ENCODE measurements at regions not wholly inside any gene's neighbourhood (a gene's known extent, or its start where the extent isn't known, plus 50 kb on each side); places are given as distances from the start of the nearest gene placed in this dataset.

DNA sequence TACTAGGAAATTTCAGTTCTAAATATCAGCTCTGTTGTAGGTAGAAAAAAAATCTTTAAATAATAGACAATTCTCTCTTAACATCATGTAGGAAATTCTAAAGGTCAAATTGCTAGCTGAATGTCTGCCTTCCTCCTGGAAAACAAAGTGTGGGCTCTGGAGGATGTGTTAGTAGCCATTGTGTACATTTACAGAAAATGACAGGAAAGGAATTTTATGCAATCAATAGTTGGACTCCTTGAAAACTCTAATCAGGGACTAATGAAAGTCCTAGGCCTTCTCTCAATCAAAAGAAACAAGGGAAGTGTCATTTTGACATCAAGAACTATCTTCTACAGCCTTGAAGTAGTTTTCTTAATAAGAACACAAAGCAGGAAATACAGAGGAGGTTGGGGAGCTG lies 174.6 kb downstream of the ANKRD50 start:
- CTCF ChIA-PET = no interaction called here
- H3K36me3 Mint-ChIP-seq = no peaks in the 10 kb centered on the region
- POLR2A ChIA-PET = no interaction called here
- H3K4me3 ChIP-seq (ENCODE audit: low read length) = no peak overlapping the region
- H3K36me3 ChIP-seq (ENCODE audit: insufficient read depth, low read length) = no peaks in the 10 kb centered on the region
- no peak overlapping the region for H3K4me3 Mint-ChIP-seq
- H3K4me1 ChIP-seq (ENCODE audit: insufficient read depth, low read length) = no peaks in the 10 kb centered on the region
- H3K27me3 Mint-ChIP-seq = peaks cover 0 to 1% of the 10 kb centered on the region in 2 donors
- H3K27ac ChIP-seq (ENCODE audit: low read depth, low read length) = no peak overlapping the region
- H3K9me3 ChIP-seq (ENCODE audit: low read length) = no peaks in the 10 kb centered on the region
- peaks cover 0 to 4% (median 0%) of the 10 kb centered on the region in 5 donors for H3K9me3 Mint-ChIP-seq
- H3K27ac Mint-ChIP-seq = no peak overlapping the region
- no peaks in the 10 kb centered on the region for H3K4me1 Mint-ChIP-seq
- H3K27me3 ChIP-seq (ENCODE audit: insufficient read depth, low read length, poor library complexity, severe bottlenecking) = no peaks in the 10 kb centered on the region
- DNase-seq = no peak

DNA sequence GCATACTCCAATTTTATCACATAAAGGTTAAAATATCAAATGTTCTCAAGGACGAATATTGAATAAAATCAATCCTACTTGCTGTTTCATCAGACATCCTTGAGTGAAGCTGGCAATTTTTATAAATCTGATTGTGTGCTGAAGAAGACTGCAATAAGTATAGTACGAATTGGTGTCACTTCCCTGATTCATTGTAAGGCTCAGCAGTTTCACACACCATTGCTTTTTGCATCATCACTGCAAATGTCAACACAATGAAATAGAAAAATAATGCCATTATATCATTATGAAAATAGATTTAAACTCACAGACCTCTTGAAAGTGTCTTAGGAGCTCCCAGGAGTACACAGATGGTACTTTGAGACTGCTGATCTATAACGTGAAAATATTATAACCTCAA lies 172.5 kb downstream of the ANKRD50 start:
- H3K36me3 ChIP-seq (ENCODE audit: insufficient read depth, low read length) = no peaks in the 10 kb centered on the region
- CTCF ChIA-PET = no interaction called here

DNA sequence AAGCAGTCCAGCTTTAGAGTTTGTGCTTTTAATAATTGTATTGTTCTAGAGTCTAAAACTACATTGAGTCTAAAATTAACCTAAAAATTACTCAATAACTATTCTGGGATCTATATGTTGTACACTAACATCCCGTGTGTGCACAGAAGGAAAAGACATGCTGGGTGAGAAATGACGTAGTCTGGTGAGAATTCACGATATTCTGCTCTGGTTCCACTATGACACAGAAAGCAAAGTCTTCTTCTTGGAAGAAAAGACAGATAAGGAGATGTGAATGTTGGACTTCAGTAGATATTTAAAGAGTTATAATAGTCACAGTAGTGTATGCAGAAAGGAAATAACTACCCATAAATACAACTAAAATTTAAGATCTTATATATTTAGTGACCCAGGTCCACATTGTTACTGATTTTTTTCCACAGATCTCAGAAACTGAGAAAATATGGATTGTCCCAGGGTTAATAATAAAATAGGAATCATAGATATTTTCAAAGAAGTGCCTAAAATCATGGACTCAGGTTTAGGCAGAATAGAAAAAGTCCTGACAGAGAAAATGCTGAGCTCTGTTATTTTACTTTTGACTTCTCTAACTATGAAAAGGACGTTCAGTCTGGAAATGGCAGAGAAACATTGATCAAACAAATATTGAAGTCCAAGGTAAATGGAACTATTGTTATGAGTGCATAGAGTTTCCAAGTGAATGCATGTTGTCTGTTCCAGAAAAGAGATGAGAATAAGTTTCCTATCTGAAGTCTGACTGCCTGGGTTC lies 170.7 kb downstream of the ANKRD50 start:
- Histone ChIP-seq H3K9me3 (ENCODE audit: low read length) (no peaks in the 10 kb centered on the region), H3K4me1 (ENCODE audit: insufficient read depth, low read length) (no peaks in the 10 kb centered on the region), H3K27me3 (ENCODE audit: insufficient read depth, low read length, poor library complexity, severe bottlenecking) (no peaks in the 10 kb centered on the region), H3K27ac (ENCODE audit: low read depth, low read length) (no peak overlapping the region), H3K4me3 (ENCODE audit: low read length) (no peak overlapping the region), H3K36me3 (ENCODE audit: insufficient read depth, low read length) (no peaks in the 10 kb centered on the region)
- H3K36me3 Mint-ChIP-seq = no peaks in the 10 kb centered on the region
- H3K27ac Mint-ChIP-seq = no peak overlapping the region
- peaks cover 0 to 3% of the 10 kb centered on the region in 2 donors for H3K27me3 Mint-ChIP-seq
- no peak for DNase-seq
- H3K4me1 Mint-ChIP-seq = no peaks in the 10 kb centered on the region
- ChIA-PET POLR2A (no interaction called here), CTCF (no interaction called here)
- H3K4me3 Mint-ChIP-seq = no peak overlapping the region
- H3K9me3 Mint-ChIP-seq = peaks cover 0 to 7% (median 3%) of the 10 kb centered on the region in 5 donors

More for the DNA sequence above, 172.5 kb downstream of the ANKRD50 start:
- no peaks in the 10 kb centered on the region for H3K27me3 ChIP-seq (ENCODE audit: insufficient read depth, low read length, poor library complexity, severe bottlenecking)
- Mint-ChIP-seq H3K27ac (no peak overlapping the region), H3K4me3 (no peak overlapping the region), H3K9me3 (peaks cover 0 to 7% (median 0%) of the 10 kb centered on the region in 5 donors), H3K27me3 (peaks cover 0 to 1% of the 10 kb centered on the region in 2 donors), H3K36me3 (no peaks in the 10 kb centered on the region), H3K4me1 (no peaks in the 10 kb centered on the region)
- H3K4me1 ChIP-seq (ENCODE audit: insufficient read depth, low read length) = no peaks in the 10 kb centered on the region
- no peaks in the 10 kb centered on the region for H3K9me3 ChIP-seq (ENCODE audit: low read length)
- POLR2A ChIA-PET = no interaction called here
- no peak overlapping the region for H3K4me3 ChIP-seq (ENCODE audit: low read length)
- DNase-seq = no peak
- H3K27ac ChIP-seq (ENCODE audit: low read depth, low read length) = no peak overlapping the region

GRCh38 chr4:124555959-124556358 lies 156.6 kb downstream of the ANKRD50 start:
- Histone ChIP-seq H3K4me3 (ENCODE audit: low read length) (no peak overlapping the region), H3K27ac (ENCODE audit: low read depth, low read length) (no peak overlapping the region), H3K36me3 (ENCODE audit: insufficient read depth, low read length) (no peaks in the 10 kb centered on the region), H3K9me3 (ENCODE audit: low read length) (no peaks in the 10 kb centered on the region), H3K27me3 (ENCODE audit: insufficient read depth, low read length, poor library complexity, severe bottlenecking) (no peaks in the 10 kb centered on the region), H3K4me1 (ENCODE audit: insufficient read depth, low read length) (no peaks in the 10 kb centered on the region)
- no peaks in the 10 kb centered on the region for H3K36me3 Mint-ChIP-seq
- ChIA-PET POLR2A (no interaction called here), CTCF (no interaction called here)
- no peak for DNase-seq
- H3K4me1 Mint-ChIP-seq = no peaks in the 10 kb centered on the region
- no peak overlapping the region for H3K4me3 Mint-ChIP-seq
- H3K9me3 Mint-ChIP-seq = peaks cover 0 to 11% (median 1%) of the 10 kb centered on the region in 5 donors
- H3K27me3 Mint-ChIP-seq = peaks cover 0 to 2% of the 10 kb centered on the region in 2 donors
- H3K27ac Mint-ChIP-seq = no peak overlapping the region

GRCh38 chr4:124564121-124564520 lies 148.4 kb downstream of the ANKRD50 start:
- Mint-ChIP-seq H3K9me3 (peaks cover 0 to 25% (median 0%) of the 10 kb centered on the region in 5 donors), H3K4me1 (no peaks in the 10 kb centered on the region)

GRCh38 chr4:124565371-124565770 lies 147.2 kb downstream of the ANKRD50 start:
- no peak overlapping the region for H3K27ac Mint-ChIP-seq
- H3K27ac ChIP-seq (ENCODE audit: low read depth, low read length) = no peak overlapping the region
- no peaks in the 10 kb centered on the region for H3K4me1 Mint-ChIP-seq
- POLR2A ChIA-PET = no interaction called here
- no peak for DNase-seq
- H3K4me3 Mint-ChIP-seq = no peak overlapping the region
- H3K4me3 ChIP-seq (ENCODE audit: low read length) = no peak overlapping the region
- H3K36me3 ChIP-seq (ENCODE audit: insufficient read depth, low read length) = no peaks in the 10 kb centered on the region
- CTCF ChIA-PET = no interaction called here
- no peaks in the 10 kb centered on the region for H3K4me1 ChIP-seq (ENCODE audit: insufficient read depth, low read length)
- H3K27me3 ChIP-seq (ENCODE audit: insufficient read depth, low read length, poor library complexity, severe bottlenecking) = no peaks in the 10 kb centered on the region
- H3K27me3 Mint-ChIP-seq = no peaks in the 10 kb centered on the region
- H3K9me3 ChIP-seq (ENCODE audit: low read length) = no peaks in the 10 kb centered on the region
- H3K36me3 Mint-ChIP-seq = no peaks in the 10 kb centered on the region
- peaks cover 0 to 25% (median 2%) of the 10 kb centered on the region in 5 donors for H3K9me3 Mint-ChIP-seq

More at GRCh38 chr4:124564121-124564520, 148.4 kb downstream of the ANKRD50 start:
- Histone ChIP-seq H3K4me3 (ENCODE audit: low read length) (no peak overlapping the region), H3K27ac (ENCODE audit: low read depth, low read length) (no peak overlapping the region), H3K36me3 (ENCODE audit: insufficient read depth, low read length) (no peaks in the 10 kb centered on the region), H3K9me3 (ENCODE audit: low read length) (no peaks in the 10 kb centered on the region), H3K4me1 (ENCODE audit: insufficient read depth, low read length) (no peaks in the 10 kb centered on the region), H3K27me3 (ENCODE audit: insufficient read depth, low read length, poor library complexity, severe bottlenecking) (no peaks in the 10 kb centered on the region)
- Mint-ChIP-seq H3K36me3 (no peaks in the 10 kb centered on the region), H3K27me3 (no peaks in the 10 kb centered on the region), H3K4me3 (no peak overlapping the region), H3K27ac (no peak overlapping the region)
- CTCF ChIA-PET = no interaction called here
- POLR2A ChIA-PET = no interaction called here
- no peak for DNase-seq

DNA sequence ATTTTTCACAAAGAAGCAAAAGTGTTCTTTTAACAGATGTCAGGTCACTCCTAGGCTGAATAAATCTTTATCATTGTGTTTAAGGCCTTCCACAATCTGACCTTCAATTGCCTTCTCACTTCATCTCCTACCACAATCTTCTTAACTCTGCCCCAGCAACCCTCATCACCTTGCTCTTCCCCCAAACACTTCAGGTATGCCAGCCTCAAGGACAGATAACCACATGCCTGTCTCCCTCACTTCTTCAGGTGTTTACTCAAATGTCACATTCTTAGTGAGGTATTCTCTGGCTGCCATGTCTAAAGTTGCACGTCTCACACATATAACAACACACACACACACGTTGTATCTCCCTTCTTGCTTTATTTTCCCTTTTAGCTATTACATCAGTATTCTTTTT lies 146.5 kb downstream of the ANKRD50 start:
- H3K27me3 Mint-ChIP-seq = no peaks in the 10 kb centered on the region
- no peaks in the 10 kb centered on the region for H3K4me1 Mint-ChIP-seq
- no peaks in the 10 kb centered on the region for H3K27me3 ChIP-seq (ENCODE audit: insufficient read depth, low read length, poor library complexity, severe bottlenecking)
- H3K36me3 ChIP-seq (ENCODE audit: insufficient read depth, low read length) = no peaks in the 10 kb centered on the region
- H3K4me3 ChIP-seq (ENCODE audit: low read length) = no peak overlapping the region
- ChIA-PET POLR2A (no interaction called here), CTCF (no interaction called here)
- no peaks in the 10 kb centered on the region for H3K9me3 ChIP-seq (ENCODE audit: low read length)
- no peak overlapping the region for H3K27ac ChIP-seq (ENCODE audit: low read depth, low read length)
- H3K36me3 Mint-ChIP-seq = no peaks in the 10 kb centered on the region
- no peaks in the 10 kb centered on the region for H3K4me1 ChIP-seq (ENCODE audit: insufficient read depth, low read length)
- H3K9me3 Mint-ChIP-seq = peaks cover 0 to 21% (median 2%) of the 10 kb centered on the region in 5 donors
- H3K4me3 Mint-ChIP-seq = no peak overlapping the region
- no peak overlapping the region for H3K27ac Mint-ChIP-seq
- DNase-seq = no peak

DNA sequence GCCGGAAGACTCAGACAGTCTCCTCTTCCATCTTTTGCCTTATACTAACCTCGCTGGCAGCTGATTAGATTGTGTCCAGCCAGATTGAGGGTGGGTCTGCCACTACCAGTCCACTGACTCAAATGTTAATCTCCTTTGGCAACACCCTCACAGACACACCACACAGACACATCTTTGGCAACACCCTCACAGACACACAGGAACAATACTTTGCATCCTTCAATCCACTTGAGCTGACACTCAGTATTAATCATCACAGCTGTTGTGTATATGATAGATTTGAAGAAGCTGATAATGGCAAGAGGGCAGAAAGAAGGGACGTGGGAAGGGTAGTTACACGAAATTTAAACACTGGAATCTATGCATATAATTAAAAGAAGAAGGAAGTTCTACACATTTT lies 139.5 kb downstream of the ANKRD50 start:
- H3K9me3 Mint-ChIP-seq = peaks cover 0 to 6% (median 2%) of the 10 kb centered on the region in 5 donors
- no peak overlapping the region for H3K4me3 ChIP-seq (ENCODE audit: low read length)
- H3K4me1 ChIP-seq (ENCODE audit: insufficient read depth, low read length) = no peaks in the 10 kb centered on the region
- no peaks in the 10 kb centered on the region for H3K9me3 ChIP-seq (ENCODE audit: low read length)
- H3K27me3 ChIP-seq (ENCODE audit: insufficient read depth, low read length, poor library complexity, severe bottlenecking) = no peaks in the 10 kb centered on the region
- H3K36me3 Mint-ChIP-seq = no peaks in the 10 kb centered on the region
- no peaks in the 10 kb centered on the region for H3K36me3 ChIP-seq (ENCODE audit: insufficient read depth, low read length)
- POLR2A ChIA-PET = no interaction called here
- H3K27ac Mint-ChIP-seq = no peak overlapping the region
- H3K27ac ChIP-seq (ENCODE audit: low read depth, low read length) = no peak overlapping the region
- no peaks in the 10 kb centered on the region for H3K27me3 Mint-ChIP-seq
- DNase-seq = no peak
- no peaks in the 10 kb centered on the region for H3K4me1 Mint-ChIP-seq
- CTCF ChIA-PET = no interaction called here
- no peak overlapping the region for H3K4me3 Mint-ChIP-seq
